GM21360 (cell line): ENCODE measurements at regions not wholly inside any gene's neighbourhood (a gene's known extent, or its start where the extent isn't known, plus 50 kb on each side); places are given as distances from the start of the nearest gene placed in this dataset.

Experiments
- ATAC-seq: cut with Tn5 transposase; IDR thresholded peaks from one replicate; pipeline ENCODE4 v1.9.1; 2021; ENCODE audit warnings: mild to moderate bottlenecking, moderate library complexity; ENCODE audit not compliant: unreplicated experiment

GRCh38 chr2:144595686-144596072 is 75.8 kb upstream of the ZEB2 start:
- ATAC-seq = no peak

GRCh38 chr2:144595279-144595678 is 75.4 kb upstream of the ZEB2 start:
- ATAC-seq = no peak

GRCh38 chr2:144593803-144594202 is 73.9 kb upstream of the ZEB2 start:
- ATAC-seq = no peak

GRCh38 chr2:144592500-144593256 is 72.8 kb upstream of the ZEB2 start:
- ATAC-seq = no peak

DNA sequence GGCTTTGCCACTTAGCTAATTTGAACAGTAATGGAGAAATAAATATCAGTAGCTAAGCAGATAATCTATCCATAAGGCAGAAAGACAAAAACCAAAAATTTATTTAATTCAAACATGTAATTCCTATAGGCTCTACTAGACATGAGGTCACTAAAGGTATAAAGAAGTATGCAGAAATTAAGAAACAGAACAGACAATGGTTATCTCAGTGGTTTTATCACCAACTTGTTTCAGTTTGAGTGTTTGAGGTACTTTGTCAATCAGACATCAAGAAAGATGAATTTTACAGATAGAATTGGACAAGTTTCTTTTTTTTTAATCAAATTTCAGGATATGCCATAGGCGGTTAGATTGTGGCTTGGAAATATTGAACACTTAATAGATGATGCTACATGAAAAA is 67.4 kb upstream of the ZEB2 start:
- no peak for ATAC-seq

GRCh38 chr2:144586476-144586875 is 66.6 kb upstream of the ZEB2 start:
- ATAC-seq = no peak

- no peak for ATAC-seq
Measured at GRCh38 chr2:144583741-144584453, 64.0 kb upstream of the ZEB2 start.

DNA sequence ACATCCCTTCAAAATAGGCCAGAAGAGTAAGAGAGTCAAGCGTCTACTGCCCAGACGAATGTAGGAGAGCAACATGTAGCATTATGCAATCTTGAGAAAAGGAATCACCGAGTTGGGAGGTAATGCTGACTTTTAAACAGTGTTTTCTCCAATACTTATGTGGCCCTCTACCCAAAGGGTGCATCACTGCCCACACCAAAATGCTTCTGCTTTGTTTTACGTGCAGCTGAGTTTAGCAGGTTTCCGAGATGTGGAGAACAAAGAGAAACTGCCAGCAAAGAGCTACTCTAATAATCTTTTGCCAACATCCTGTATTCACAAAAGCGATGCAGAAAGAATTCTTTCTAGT is 63.4 kb upstream of the ZEB2 start:
- ATAC-seq = no peak

DNA sequence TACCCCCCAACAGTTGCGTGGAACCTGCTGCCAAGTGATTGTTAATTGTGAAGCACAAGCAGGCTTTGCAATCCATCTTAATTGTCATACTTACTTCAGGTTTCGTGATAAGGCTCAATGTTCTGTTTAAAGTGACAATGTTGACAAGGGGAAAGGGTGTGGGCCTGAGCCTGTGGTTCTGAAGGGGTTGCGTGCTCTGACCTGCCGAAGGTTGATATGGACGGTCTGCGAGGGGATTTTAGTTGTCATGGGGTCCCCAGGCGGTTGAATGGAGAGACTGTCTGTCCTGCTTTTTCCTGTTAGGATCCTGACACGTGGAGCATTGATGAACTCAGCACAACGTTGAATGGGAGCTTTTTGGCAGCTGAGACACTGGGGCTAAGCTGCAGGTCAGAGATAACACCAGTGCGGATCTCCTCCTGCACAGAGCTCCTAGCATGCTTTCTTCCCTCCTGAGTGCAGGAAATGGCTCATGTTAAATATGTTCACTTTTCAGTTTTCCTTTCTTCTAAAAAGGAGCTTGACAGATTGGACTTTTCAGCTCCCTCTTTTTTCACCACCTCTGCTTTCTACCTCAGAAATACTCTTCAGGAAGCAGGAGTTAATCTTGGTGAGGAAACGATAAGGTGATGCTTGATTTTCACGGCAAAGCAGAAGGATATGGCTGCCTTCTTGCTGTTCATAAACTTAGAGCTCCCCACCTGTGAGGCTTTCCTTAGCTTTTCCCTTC is 62.9 kb upstream of the ZEB2 start:
- ATAC-seq = no peak

DNA sequence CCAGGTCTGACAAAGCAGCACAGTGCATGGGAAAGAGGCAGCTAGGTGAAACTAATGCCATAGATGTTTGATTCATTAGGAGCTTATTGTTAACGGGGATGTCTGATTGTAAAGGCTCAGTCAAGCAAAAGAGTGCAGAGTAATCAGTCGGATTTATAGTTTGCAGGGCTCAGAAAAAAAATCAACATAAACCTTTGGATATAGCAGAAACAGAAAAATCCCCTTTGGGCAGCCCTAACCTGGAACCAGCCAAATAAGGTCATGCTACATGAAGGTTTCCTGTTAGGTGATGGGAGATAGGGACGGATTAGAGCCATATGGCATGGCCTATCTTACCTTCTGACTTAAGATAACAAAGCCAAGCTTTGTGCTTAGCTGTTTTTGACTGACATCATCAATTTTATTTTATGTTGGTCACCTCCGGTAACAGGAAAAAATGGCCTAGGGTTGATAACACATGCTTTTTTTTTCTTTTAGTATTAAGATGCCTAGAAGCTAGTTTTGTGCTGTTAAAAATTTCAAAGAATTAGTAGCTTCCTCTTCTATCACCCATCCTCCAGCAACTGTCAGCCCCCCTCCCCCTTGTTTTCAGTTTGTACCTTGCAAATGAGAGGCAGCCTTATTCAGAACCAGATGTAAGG is 60.7 kb upstream of the ZEB2 start:
- no peak for ATAC-seq

GRCh38 chr2:144579556-144579955 is 59.6 kb upstream of the ZEB2 start:
- no peak for ATAC-seq

DNA sequence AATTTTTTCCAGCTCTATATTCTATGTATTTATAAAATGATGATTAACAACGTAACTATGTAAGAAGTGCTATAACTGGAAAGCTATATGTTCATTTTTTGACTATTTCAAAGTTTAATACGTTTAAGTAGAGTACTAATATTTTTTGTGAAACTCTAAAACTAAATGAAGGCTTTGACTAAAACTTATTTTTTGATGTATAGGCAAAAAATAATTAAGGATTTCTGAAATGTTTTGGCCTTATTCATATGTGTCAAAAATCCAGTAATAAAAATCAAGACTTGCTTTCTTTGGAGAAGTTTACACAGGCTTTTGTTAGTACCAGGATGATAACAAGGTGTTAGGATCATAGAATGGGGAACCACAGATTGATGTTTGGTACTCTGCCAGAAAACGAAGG is 58.2 kb upstream of the ZEB2 start:
- no peak for ATAC-seq

GRCh38 chr2:144572977-144573376 is 53.1 kb upstream of the ZEB2 start:
- peak; percentile 76 for ATAC-seq

GRCh38 chr2:144571770-144572169 is 51.9 kb upstream of the ZEB2 start:
- no peak for ATAC-seq

DNA sequence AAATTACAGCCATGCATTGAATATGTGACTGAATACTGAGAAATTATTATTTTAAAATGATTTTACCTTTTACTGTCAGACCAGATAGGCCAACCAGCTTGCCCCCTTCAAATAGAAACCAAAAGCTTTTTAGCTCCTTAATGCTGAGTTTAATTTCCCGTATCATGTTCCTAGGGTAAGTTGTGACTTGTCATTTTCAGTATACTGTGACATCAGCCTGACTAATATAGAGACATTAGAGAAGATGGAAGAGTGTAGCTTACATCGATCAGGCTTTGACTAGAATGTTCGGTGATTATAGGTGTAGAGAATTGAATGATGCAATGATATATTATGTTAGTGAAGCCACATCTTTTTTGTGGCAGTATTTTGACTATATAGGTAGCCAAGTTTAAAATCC is 50.6 kb upstream of the ZEB2 start:
- no peak for ATAC-seq
